ENCODE measurements at regions not wholly inside any gene's neighbourhood (a gene's known extent, or its start where the extent isn't known, plus 50 kb on each side); places are given as distances from the start of the nearest gene placed in this dataset.
A peak's percentile ranks its signal among the peaks of the same experiment; 100 is the strongest.

DNA sequence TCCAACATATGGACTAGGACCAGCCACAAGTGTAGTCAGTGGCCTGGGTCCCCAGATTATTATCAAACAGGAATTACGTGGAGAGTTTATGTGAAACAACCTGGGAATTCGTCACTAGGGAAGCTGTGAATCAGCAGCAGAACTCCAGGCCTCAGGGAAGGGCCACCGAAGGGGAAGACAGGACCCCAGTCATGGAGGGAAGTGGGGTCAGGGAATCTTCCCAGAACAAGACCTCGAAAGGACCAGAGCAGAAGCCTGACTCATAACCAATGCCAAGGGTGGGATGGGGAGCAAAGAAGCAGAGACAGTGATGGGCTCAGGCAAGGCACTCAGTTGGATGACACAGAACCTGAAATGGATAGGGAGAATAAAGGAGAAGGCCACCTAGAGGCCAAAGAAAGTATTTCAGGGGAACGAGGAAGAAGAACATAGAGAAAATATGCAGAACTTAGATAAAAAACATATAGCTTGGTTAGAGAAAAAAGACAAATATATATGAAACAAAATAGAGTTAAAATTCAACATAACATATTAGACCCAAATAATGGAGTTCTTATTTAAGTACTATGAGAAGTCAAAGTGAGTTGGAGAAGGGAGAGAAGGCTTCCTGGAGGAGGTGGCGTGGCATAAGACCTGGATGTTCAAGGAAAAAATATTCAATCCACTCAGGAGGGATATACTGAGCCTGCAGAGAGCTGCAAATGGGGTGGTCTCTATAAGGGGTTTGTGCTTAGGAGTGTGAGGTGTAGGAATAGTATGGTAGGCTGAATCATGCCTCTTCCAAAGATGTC lies 66.7 kb upstream of the CAST start:
- peak in 1 of 2 experiments; percentile 1 for DNase-seq

DNA sequence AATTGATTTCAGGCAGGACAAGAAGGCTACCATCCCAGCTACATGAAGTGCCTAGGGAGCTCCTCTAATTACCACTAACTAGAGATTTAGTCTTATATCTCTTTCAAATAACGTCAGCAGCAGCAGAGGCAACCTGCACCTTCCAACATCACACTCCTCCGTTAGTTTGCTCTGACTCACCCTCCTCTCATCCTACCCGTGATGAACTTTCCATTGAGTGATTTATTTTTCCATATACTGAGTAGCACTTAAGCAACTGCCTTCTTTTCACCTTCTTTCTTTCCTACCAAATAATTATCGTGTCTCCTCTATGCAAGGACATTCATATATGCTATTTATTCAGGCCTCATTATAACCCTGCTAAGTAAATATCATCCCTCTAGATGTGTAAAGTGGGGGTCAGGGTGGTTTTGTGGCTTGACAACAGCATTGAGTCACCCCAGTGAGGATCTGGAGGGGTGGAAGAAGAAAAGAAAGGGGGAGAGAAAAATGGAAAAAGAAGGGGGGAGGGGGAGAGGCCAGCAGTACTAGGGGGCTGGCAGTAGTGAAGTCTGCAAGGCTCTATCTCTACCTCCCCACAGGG lies 64.6 kb upstream of the CAST start:
- no peak for DNase-seq

DNA sequence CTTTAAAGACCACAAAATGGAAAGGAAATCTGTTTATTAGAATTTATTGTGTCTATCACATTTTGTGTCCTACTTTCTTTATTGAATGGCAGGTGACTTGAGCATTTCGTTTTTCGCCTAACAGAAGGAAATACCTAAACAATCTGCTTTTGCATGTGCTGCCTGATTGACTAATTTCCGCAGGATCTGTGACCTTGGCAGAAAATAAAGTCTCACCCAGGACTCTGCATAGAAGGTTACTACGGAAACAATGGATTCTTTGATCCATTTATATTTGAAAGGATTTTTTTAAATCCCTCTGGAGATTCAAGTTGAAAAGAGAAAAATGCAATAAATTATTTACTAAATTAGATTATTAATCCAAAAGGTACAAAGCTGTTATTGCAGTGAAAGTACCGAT lies 61.0 kb upstream of the CAST start:
- DNase-seq, result no peak

DNA sequence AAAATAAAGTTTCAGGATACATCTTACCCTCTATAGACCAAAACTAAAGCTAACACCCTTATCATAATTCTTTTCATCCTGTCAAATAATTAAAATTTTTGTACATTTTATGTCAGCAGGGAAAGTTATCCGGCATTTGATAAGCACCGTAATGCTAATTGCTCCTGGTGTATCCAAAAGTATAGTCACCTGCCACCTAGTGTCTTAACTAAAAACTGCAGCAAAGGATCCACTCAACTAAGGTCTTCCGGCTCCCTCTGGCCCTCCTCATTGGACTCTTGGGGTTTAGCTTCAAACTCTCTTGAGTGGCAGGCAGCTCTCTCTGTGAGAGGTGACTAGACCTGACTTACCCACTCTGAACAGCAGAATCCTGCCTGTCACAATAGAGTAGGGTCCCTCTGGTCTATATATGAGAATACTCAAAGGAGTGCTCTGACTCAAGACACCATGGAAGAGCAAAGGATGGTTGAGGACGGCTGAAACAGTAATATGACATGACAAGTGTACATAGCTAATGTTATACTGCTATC lies 60.4 kb upstream of the CAST start:
- DNase-seq, result peak; percentile 56 to 73

DNA sequence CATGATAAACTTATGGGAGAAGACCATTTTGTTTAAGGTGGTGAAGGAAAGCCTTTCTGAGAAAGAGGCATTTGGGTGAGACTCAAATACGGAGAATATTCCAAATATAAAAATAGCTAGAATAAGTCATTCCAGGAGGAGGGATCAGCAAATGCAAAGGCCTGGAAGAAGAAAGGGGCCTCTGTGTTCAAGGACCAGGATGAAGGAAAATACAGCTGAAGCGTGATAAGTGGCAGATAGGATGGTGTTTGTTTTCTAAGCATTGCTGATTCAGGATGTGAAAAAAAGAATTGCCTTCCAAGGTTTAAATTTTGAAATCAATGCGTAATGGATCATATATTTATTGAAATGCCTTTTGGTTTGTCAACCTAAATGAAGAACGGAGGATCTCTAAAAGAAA lies 59.4 kb upstream of the CAST start:
- DNase-seq, result no peak

DNA sequence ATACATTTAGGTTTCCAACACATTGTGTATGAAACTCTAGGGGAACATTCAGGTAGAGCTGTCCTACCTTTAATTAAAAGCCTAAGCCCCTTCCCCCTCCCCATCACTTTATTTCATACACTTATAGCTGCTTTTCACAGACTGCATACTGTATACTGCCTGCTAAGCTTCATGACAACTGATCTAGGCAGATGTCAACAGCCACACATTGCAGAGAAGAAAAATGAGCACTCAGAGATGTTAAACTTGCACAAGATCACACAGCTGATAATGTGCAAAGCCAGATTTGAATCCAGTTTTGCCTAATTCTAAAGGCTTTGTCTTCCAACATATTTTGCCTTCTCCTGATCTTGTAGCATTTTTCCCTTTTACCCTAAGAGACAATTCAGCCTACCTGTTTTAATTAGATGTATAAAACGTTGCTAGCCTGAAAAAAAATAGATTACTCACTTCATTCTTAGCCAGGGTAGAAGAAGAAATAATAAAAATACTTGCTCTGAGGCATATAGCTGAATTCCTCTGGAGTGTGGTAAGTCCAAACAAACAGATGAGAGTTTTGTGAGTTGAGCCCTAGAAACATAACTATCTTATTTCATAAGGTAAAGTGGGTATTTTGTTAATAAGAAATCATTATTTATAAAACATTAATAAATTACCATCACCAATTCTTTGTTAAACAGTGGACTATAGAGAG lies 56.9 kb upstream of the CAST start:
- DNase-seq, result no peak

DNA sequence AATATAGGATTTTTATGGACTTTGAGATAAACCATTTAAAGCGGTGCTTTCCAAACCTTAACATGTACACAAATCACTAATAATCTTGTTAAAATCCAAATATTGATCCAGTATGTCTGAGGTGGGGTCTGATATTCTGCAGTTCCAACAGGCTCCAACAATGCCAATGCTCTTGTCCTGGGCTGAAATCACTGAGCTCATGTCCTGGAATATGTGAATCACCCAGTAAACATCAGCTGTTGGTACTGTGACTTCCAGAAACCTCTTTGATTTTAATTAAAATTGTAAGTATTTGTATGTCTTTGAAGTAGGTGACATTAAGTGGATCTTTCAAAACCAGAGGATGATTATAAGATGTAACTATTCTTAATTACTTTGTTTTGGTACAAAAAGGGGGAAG lies 52.8 kb upstream of the CAST start:
- no peak for DNase-seq

DNA sequence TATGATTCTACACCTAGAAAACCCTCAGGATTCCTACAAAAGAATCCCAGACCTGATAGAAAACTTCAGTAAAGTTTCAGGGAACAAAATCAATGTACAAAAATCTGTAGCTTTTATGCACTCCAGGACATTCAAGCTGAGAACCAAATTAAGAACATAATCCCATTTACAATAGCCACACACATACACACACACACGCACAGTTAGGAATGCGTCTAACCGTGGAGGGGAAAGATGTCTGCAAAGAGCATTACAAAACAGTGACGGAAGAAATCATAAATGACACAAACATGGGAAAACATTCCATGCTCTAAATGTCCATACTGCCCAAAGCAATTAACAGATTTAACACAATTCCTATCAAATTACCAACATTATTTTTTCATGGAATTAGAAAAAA lies 51.4 kb upstream of the CAST start:
- DNase-seq, result no peak

DNA sequence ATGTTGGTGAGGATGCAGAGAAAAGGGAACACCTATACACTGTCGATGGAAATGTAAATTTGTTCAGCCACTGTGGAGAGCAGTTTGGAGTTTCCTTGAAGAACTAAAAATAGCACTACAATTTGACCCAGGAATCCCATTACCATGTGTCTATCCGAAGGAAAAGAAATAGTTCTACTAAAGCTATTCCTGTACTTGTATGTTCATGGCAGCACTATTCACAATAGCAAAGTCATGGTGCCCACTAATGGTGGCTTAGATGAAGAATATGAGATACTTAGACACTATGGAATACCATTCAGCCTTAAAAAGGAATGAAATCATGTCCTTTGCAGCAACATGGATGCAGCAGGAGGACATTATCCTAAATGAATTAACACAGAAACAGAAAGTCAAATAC lies 50.2 kb upstream of the CAST start:
- no peak for DNase-seq

Measured in NCI-H524 (cell line).